Tibial artery (tissue), 4 donors: ENCODE measurements at regions not wholly inside any gene's neighbourhood (a gene's known extent, or its start where the extent isn't known, plus 50 kb on each side); places are given as distances from the start of the nearest gene placed in this dataset.

Experiments
- DNase-seq, 2 donors: peaks; one replicate each; pipeline ENCODE4 v3.0.0-alpha.2; 2019
- H3K27ac ChIP-seq, 2 donors: fragments of 200-600 bp; sonication (generic) in 1 of 2; 1 replicate in 1 of 2; 2 replicates in 1 of 2; pipeline ENCODE4 v1.5.1; 2018 to 2019; ENCODE audit warnings: mild to moderate bottlenecking in 1 of 2
- H3K27me3 ChIP-seq, 2 donors: fragments of 200-600 bp; sonication (generic) in 1 of 2; one replicate each; pipeline versions ENCODE4 v1.5.1 to v1.6.0; 2016 to 2019
- H3K36me3 ChIP-seq, 3 donors: fragments of 200-600 bp; sonication (generic) in 2 of 3; one replicate each; pipeline ENCODE4 v1.5.1; 2016 to 2019; ENCODE audit warnings: mild to moderate bottlenecking in 2 of 3
- H3K4me1 ChIP-seq, 4 donors: fragments of 200-600 bp; sonication (generic) in 2 of 4; 1 replicate in 3 of 4; 2 replicates in 1 of 4; pipeline ENCODE4 v1.5.1; 2016 to 2019
- H3K4me3 ChIP-seq, 2 donors: fragments of 200-600 bp; sonication (generic) in 1 of 2; 1 replicate in 1 of 2; 2 replicates in 1 of 2; pipeline ENCODE4 v1.5.1; 2018 to 2019; ENCODE audit warnings: mild to moderate bottlenecking in 2 of 2
- H3K9me3 ChIP-seq, 3 donors: fragments of 200-600 bp; sonication (generic) in 1 of 3; one replicate each; pipeline ENCODE4 v1.5.1; 2016 to 2019
- intact Hi-C: fragments of 100-400 bp; cut with DNase I; formaldehyde crosslinking; loops from one replicate; pipeline ENCODE4 v1.15.0; 2023; ENCODE audit warnings: low total_unique reads
- TF ChIP-seq, protein P1 (sequence below), 2 experiments: fragments of 200-600 bp in 1 of 2; fragments of 450-650 bp in 1 of 2; IDR thresholded peaks; one replicate each; pipeline ENCODE4 v1.5.1; 2017 to 2019; ENCODE audit warnings: antibody characterized with exemption in 2 of 2, mild to moderate bottlenecking in 1 of 2, moderate library complexity in 1 of 2

DNA sequence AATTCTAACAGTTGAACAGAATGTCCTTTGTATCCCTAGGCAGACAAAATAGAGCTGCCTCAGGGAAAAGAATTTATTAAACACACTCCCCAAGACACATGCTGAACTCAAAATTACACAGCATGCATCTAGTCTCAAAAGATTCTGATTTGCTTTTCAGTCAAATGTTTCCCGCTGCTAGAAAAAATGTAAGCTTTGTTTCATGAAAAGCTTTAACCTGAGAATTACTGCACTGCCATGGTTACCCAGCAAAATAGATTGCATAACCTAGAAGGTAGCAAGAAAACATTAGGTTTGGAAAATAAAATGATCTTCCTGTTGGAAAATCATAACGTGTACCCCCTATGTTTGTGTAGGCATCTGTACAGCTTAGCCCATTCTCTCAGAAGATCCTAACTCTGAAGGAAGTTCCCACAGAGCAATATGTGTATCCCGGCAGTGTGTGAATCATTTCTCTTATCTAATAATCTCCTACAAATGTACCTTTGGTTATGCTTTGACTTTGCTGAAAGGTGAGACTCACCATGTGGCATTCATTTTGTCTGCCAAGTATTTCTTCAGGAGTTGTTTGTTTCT lies 646.9 kb downstream of the STPG2 start:
- no peak overlapping the region for H3K4me3 ChIP-seq
- no peaks in the 10 kb centered on the region for H3K4me1 ChIP-seq
- intact Hi-C loops = no loop called here
- TF ChIP-seq, protein P1, sequence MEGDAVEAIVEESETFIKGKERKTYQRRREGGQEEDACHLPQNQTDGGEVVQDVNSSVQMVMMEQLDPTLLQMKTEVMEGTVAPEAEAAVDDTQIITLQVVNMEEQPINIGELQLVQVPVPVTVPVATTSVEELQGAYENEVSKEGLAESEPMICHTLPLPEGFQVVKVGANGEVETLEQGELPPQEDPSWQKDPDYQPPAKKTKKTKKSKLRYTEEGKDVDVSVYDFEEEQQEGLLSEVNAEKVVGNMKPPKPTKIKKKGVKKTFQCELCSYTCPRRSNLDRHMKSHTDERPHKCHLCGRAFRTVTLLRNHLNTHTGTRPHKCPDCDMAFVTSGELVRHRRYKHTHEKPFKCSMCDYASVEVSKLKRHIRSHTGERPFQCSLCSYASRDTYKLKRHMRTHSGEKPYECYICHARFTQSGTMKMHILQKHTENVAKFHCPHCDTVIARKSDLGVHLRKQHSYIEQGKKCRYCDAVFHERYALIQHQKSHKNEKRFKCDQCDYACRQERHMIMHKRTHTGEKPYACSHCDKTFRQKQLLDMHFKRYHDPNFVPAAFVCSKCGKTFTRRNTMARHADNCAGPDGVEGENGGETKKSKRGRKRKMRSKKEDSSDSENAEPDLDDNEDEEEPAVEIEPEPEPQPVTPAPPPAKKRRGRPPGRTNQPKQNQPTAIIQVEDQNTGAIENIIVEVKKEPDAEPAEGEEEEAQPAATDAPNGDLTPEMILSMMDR (IDR thresholded peaks at IDR 0.05) = no peak
- H3K9me3 ChIP-seq = no peaks in the 10 kb centered on the region
- DNase-seq = no peak
- no peak overlapping the region for H3K27ac ChIP-seq
- H3K36me3 ChIP-seq = no peaks in the 10 kb centered on the region
- H3K27me3 ChIP-seq = no peaks in the 10 kb centered on the region

DNA sequence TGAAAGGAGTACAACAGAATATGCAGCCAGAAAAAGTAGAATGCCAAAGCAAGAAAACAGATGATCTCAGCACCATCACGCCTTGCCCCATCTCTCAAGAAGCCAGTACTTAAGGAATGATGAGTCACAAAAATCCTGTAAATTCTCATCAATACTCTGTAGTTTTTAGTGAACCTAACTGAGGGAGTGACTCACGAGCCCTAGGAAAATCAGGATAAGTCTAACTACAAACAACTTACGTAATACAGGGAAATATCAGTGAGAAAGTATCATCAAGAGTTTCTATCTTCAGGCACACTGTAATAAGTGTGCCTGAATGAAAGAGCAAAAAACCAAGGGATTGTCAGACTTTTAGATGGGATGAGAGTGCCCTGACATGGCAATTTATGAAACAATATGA lies 644.4 kb downstream of the STPG2 start:
- Histone ChIP-seq H3K27me3 (no peaks in the 10 kb centered on the region), H3K4me3 (no peak overlapping the region), H3K4me1 (no peaks in the 10 kb centered on the region), H3K36me3 (no peaks in the 10 kb centered on the region), H3K27ac (no peak overlapping the region), H3K9me3 (no peaks in the 10 kb centered on the region)
- TF ChIP-seq, protein P1 (IDR thresholded peaks at IDR 0.05) = no peak
- intact Hi-C loops = no loop called here
- DNase-seq = no peak

DNA sequence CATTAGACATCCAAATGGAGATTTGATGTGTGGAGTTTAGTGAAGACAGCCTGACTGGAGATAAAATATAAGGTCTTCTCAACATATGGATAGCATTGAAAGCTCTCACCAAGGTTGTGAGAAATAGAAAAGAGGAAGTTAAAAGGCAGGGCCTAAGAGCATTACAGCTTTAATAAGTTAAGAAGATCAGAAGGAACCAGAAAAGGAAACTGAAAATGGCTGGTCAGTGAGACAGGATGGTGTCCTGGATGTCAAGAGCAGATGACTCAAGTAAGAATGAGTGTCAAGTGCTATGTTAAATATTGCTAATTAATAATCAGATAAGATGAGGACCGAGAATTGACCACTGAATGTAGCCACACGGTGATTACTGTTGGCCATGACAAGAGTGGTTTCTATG lies 642.9 kb downstream of the STPG2 start:
- TF ChIP-seq, protein P1 (IDR thresholded peaks at IDR 0.05) = no peak

DNA sequence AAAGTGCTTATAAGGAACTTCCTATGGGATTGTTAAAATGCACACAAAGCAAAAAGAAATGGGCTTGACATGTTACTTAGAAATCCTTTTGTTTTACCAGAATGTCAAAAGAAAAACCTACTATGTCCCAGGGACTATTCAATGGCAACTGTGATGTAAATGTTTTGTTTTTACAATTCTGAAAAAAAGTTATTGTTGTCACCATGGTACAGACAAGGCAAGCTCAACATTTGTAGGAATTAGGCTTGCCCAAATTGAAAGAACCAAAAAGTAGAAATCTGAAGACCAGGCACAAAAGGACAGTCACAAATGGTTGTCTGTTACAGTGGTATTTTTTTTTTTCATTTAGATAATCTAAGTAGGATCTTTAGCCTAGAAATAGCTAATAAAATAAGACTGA lies 638.6 kb downstream of the STPG2 start:
- Histone ChIP-seq H3K27me3 (no peaks in the 10 kb centered on the region), H3K36me3 (no peaks in the 10 kb centered on the region), H3K27ac (no peak overlapping the region), H3K4me3 (no peak overlapping the region), H3K4me1 (no peaks in the 10 kb centered on the region), H3K9me3 (no peaks in the 10 kb centered on the region)
- intact Hi-C loops = no loop called here
- no peak for DNase-seq
- TF ChIP-seq, protein P1 (IDR thresholded peaks at IDR 0.05) = no peak

More for the DNA sequence above, 642.9 kb downstream of the STPG2 start:
- Histone ChIP-seq H3K27me3 (no peaks in the 10 kb centered on the region), H3K4me1 (no peaks in the 10 kb centered on the region), H3K27ac (no peak overlapping the region), H3K9me3 (no peaks in the 10 kb centered on the region), H3K36me3 (no peaks in the 10 kb centered on the region), H3K4me3 (no peak overlapping the region)
- no peak for DNase-seq
- intact Hi-C loops = no loop called here

DNA sequence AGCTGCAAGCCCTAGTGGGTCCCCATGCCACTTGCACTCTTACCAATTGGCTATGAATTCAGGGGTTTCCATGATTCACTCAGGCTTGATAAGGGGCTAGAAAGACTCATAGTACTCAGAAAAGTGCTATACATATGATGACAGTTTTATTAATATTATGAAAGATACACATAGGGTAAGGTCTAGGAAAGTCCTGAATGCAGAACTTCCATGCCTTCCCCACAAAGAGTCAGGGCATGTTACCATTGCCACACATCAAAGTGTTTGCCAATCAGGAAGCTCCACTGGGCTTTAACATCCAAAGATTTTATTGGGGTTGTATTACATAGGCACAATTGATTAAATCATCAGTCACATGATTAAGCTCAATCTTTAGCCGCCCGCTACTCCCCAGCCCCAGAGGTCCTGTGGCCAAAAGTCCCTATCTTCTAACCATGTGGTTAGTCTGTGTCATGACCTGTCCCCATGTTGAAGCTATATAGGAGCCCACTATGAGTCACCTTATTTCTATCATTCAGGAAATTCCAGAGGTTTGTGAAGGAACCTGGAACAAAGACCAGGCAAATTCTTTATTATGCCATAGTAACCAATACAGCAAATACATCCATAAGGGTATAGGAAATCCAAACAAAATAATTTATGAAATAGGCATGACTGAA lies 635.6 kb downstream of the STPG2 start:
- no peak for DNase-seq
- no peaks in the 10 kb centered on the region for H3K36me3 ChIP-seq
- H3K9me3 ChIP-seq = no peaks in the 10 kb centered on the region
- intact Hi-C loops = no loop called here
- no peaks in the 10 kb centered on the region for H3K4me1 ChIP-seq
- no peaks in the 10 kb centered on the region for H3K27me3 ChIP-seq
- H3K27ac ChIP-seq = no peak overlapping the region
- no peak overlapping the region for H3K4me3 ChIP-seq
- TF ChIP-seq, protein P1 (IDR thresholded peaks at IDR 0.05) = no peak
